AG08395 (cell line): ENCODE measurements at regions not wholly inside any gene's neighbourhood (a gene's known extent, or its start where the extent isn't known, plus 50 kb on each side); places are given as distances from the start of the nearest gene placed in this dataset.

ENCODE experiments used
- DNase-seq: peaks from one replicate; pipeline ENCODE4 v3.0.0; 2012; ENCODE audit warnings: mixed read lengths, low spot score

GRCh38 chr18:54100920-54101470 lies 123.5 kb downstream of the MBD2 start:
- DNase-seq: no peak

DNA sequence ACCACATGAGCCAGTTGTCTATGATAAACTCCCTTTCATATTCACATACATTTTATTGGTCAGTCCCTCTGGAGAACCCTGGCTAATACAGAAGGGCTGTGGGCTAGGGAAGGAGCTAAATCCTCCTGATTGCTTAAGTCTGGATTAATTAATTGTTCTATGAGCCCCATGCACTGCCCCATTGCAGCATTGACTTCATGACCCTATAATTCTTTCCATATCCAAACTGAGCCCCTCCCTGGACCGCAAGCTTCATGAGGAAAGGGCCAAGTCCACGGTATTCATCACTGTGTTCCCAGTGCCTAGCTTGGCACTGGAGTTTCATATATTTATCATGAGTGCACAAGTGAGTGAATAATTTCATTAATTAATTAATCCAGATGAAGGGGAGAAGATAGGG lies 124.0 kb downstream of the MBD2 start:
- DNase-seq: no peak

DNA sequence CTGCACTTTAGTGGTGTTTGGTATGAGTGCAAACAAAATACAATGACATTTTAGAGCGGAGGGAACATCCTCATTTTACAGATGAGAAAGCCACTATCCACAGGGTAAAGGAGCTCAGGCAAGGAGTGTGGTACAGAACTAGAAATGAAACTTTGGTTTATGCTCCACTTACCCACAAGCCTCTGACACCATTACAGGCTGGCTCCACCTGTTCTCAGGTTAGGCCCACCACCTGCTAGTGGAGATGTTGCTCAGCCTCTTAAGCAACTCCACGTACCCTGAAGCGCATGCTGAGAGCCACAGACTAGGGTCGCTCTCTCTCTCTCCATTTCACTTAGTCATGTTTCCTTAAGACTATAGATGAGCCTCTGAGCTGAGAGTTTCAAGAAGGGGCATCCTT lies 130.0 kb downstream of the MBD2 start:
- DNase-seq: no peak

DNA sequence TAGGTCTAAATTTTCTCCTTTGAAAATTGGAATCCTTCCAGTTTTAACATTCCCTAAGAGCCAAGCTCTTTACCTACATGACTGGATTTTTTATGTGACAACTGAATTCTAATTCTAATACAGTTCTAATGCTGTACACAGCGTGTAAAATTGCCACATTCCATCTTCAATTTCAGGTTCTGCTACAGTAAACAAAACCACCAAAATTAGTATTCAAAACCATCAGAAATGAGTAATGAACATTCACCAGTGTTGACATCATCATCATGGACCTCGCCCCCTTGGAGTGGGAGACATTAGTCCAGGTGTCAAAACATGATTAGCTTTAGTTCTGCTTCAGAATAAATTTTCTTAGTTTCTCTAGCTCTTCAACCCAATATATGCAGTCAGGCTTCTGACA lies 133.6 kb downstream of the MBD2 start:
- DNase-seq: no peak

DNA sequence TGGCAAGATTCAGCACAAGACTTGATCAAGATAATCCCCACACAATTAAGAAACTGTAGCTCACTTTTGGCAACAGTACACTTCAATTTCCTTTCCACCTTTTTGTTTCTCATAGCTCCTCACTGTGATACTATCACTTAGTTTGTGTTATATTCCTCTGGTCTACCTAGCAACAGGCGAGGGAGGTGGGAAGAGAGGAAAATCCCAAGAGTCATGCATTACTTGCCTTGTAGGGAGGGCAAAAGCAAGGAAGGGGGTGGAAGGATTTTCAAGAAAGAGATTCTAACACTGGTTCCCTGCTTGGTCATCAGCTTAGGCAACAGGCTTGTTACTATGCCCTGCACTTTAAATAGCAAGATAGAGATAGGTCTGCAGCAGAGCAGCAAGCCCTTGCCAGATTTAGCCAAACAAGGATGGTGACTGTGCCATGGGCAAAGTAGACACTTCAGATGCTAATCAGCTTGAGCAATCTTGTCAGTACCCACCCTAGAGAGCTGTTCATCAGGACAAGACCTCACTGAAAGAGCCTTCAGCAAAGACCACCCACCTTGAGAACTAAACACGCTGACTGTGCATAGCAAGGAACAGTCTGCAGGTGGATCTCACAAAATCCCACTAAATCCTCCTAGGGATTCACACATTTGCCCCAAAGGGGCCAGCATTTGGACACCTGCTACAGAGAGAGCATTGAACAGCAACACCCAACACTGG lies 134.6 kb downstream of the MBD2 start:
- DNase-seq: no peak

DNA sequence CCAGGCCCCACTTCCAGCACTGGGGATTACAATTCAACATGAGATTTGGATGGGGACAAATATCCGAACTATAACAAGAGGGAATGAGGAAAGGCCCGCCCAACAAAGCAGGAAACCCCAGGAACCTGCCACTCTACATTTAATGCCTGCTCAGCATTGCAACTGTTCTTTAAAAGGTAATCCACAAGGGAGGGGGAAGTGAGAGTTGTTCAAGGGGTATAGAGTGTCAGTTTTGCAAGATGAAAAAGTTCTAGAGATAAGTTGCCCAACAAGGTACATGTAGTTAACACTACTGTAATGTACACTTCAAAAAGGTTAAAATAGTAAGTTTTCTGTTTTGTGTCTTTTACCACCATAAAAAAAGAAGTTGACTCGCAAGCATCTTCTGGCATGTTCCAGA lies 137.6 kb downstream of the MBD2 start:
- no peak for DNase-seq

DNA sequence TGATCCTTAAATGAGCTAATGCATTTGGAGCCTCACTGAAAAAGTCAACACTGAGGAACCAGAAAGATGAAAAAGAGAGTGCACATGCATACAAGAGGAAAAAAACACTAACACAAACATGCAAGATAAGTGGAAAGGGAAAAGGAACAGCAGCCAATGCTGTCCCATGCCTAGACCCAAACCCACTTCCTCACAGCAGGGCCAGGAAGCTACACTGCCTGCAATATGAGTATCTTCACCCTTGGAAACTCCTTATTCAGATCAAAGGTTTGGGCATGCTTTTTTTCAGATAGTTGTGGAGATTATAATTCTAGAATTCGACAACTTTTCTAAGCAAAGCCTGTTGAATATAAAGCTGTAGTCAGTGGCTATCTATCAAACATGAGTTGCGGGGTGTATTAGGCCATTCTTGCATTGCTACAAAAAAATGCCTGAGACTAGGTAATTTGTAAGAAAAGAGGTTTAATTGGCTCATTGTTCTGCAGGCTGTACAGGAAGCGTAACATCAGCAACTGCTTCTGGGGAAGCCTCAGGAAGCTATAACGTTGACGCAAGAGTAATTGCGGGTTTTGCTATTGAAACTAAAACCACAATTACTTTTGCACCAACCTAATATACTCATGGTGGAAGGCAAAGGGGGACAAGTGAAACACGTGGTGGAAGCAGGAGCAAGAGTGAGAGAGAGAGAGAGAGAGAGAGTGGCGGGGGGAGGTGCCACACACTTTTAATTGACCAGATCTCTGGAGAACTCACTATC lies 138.2 kb downstream of the MBD2 start:
- no peak for DNase-seq

GRCh38 chr18:54080858-54081257 lies 143.6 kb downstream of the MBD2 start:
- no peak for DNase-seq

- no peak for DNase-seq
Observed at GRCh38 chr18:54076166-54076565, 148.3 kb downstream of the MBD2 start.

GRCh38 chr18:54075689-54076088 lies 148.8 kb downstream of the MBD2 start:
- DNase-seq: no peak

- DNase-seq: no peak
Observed at GRCh38 chr18:54069729-54070128, 154.7 kb downstream of the MBD2 start.

- DNase-seq: no peak
Observed at GRCh38 chr18:54060343-54061005, 164.0 kb downstream of the MBD2 start.

GRCh38 chr18:54052732-54053429 lies 171.6 kb downstream of the MBD2 start:
- no peak for DNase-seq

DNA sequence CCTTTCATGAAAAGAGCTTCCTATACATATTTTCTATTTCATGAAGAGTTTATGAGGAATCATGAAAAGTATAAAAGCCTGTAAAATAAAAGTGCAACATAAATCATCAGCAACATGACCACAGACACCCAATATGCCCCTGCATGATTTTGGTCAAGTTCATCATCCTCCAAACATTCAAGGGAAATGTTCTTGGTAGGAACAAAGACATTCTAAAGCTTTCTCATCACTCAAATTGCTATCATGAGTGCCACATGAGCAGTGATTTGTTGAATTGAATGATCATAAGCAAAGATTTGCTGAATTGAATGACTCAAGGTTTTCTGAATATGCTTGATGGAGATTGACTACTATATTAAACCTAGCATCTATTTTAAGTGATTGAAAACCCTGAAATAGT lies 172.2 kb downstream of the MBD2 start:
- no peak for DNase-seq

DNA sequence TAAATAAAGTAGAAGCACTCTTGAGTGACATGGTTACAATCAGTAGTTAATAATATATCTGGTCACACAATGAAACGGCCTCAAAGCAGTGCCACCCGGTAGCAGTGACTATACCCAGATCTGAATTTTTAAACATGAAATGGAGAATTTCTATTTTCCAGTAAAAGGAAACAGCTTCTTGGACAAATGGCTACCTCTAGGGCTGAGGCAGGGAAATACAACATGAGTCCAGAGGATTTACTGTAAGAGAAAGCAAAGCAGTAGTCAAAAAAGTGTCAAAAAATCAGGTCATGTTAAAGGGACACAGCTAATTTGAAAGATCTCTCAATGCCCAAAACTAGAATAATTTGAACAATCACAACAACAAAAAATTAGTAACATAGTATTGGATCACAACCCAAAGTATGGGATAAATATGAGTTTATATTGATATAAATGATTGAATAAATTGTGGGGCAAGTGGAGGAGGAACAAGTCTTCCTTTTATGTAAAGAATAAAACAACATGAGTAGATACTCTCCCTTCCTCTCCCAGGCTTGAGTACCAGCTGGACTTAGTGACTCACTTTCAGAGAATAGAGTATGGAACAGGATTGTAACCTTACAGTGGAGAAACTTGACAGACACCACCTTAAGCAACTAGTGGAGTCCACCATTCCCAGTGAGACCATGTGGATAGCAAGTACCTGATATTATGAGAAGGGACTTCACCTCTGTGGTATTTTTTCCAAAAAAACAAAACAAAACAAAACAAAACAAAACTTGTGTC lies 180.8 kb downstream of the MBD2 start:
- DNase-seq: no peak

- no peak for DNase-seq
Observed at GRCh38 chr18:54035927-54036326, 188.5 kb downstream of the MBD2 start.

DNA sequence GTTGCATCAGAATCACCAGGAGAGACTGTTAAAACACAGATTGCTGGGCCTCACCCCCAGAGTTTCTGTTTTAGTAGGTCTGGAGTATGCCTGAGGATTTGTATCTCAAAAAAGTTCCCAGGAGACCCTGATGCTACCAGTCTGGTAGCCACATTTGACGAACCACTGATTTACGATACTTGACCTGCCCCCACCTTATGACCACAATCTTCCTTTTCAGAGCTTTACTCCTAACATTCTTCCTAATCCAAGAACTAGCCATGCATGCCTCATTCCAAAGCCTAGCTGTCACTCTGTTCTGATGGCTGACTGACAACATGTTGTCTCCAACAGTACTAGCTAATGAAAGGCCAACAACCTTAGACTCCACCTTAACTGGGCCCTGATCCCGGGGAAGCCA lies 191.4 kb downstream of the MBD2 start:
- DNase-seq: no peak

DNA sequence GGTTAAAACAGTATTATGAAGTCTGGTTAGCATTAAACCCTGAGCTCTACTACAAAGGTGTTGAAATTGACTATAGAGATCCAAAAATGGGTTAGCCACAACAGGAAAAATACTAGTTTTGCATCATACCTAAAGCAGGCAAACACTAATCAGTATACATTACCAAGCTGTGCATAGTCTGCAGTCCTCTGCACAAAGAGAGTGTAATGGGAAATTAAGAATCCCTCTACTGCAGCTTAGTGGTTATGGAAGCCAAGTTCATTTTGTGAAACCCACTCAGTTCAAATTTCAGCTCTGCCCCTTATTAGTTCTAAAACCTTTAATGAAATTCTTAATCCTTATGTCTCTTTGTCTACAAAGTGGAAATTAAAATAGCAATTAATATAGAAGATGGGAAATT lies 192.1 kb downstream of the MBD2 start:
- DNase-seq: no peak

- DNase-seq: no peak
Observed at GRCh38 chr18:54031243-54031642, 193.2 kb downstream of the MBD2 start.

- DNase-seq: no peak
Observed at GRCh38 chr18:54030434-54030833, 194.0 kb downstream of the MBD2 start.

GRCh38 chr18:54023471-54023870 lies 201.0 kb downstream of the MBD2 start:
- no peak for DNase-seq

- DNase-seq: no peak
Observed at GRCh38 chr18:54020966-54021365, 203.5 kb downstream of the MBD2 start.
